Activated CD4-positive, alpha-beta memory T cell treated with anti-CD3 and anti-CD28 coated beads for 36 hours (primary cell): ENCODE measurements at regions not wholly inside any gene's neighbourhood (a gene's known extent, or its start where the extent isn't known, plus 50 kb on each side); places are given as distances from the start of the nearest gene placed in this dataset.

Experiments
- CTCF ChIA-PET: fragments of 350-600 bp; sonication (Branson Sonifier 250); formaldehyde crosslinking; loops from one replicate; lab custom pipeline; 2021; ENCODE audit warnings: antibody characterized with exemption, inconsistent platforms; lab: Charles Lee
- POLR2A ChIA-PET: fragments of 350-600 bp; sonication (Branson Sonifier 250); formaldehyde crosslinking; loops from one replicate; lab custom pipeline; 2021; ENCODE audit warnings: antibody characterized with exemption; lab: Charles Lee
- DNase-seq: peaks from one replicate; pipeline ENCODE4 v3.0.0-alpha.2; 2020
- H3K27ac Mint-ChIP-seq: one replicate; pipeline ENCODE4 v1.8.0; 2021; ENCODE audit warnings: mixed read lengths
- H3K27me3 Mint-ChIP-seq: one replicate; pipeline ENCODE4 v1.8.0; 2021; ENCODE audit warnings: mixed read lengths
- H3K36me3 Mint-ChIP-seq: one replicate; pipeline ENCODE4 v1.8.0; 2021; ENCODE audit warnings: mixed read lengths
- H3K4me1 Mint-ChIP-seq: one replicate; pipeline ENCODE4 v1.8.0; 2021; ENCODE audit warnings: low read depth, mixed read lengths
- H3K4me3 Mint-ChIP-seq: one replicate; pipeline ENCODE4 v1.8.0; 2021; ENCODE audit warnings: mild to moderate bottlenecking, mixed read lengths
- H3K9me3 Mint-ChIP-seq: one replicate; pipeline ENCODE4 v1.8.0; 2021; ENCODE audit warnings: mixed read lengths
- intact Hi-C: fragments of 100-400 bp; cut with micrococcal nuclease; formaldehyde crosslinking; loops from one replicate; pipeline ENCODE4 v1.15.1; 2023

DNA sequence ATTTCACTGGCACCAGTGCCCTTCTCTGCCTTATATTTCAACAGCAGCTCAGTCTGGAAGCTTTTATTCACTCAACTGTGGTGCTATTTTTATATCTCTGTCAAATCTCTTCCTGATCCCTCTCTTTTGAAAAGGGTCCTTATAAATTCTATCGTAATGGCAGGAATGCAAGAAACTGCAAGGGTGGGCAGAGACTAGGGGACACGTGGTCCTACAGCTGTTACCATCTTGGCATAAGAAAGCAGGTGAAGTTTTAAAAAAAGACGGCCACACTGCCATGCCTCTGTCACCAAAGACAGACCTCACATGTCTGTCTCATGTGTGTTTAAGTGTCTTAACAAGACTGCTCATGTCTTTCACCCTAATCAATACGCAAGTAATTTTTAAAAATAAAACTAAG is 368.4 kb upstream of the CDH11 start:
- intact Hi-C loops, result no loop called here
- Mint-ChIP-seq H3K9me3 (peaks cover 5% of the 10 kb centered on the region), H3K27ac (no peak overlapping the region), H3K4me3 (no peak overlapping the region), H3K4me1 (no peaks in the 10 kb centered on the region), H3K36me3 (no peaks in the 10 kb centered on the region), H3K27me3 (no peaks in the 10 kb centered on the region)
- POLR2A ChIA-PET, result no interaction called here
- no peak for DNase-seq
- CTCF ChIA-PET, result no interaction called here

GRCh38 chr16:65489531-65490023 is 367.7 kb upstream of the CDH11 start:
- peaks cover 5% of the 10 kb centered on the region for H3K9me3 Mint-ChIP-seq
- intact Hi-C loops, result no loop called here
- CTCF ChIA-PET, result no interaction called here

DNA sequence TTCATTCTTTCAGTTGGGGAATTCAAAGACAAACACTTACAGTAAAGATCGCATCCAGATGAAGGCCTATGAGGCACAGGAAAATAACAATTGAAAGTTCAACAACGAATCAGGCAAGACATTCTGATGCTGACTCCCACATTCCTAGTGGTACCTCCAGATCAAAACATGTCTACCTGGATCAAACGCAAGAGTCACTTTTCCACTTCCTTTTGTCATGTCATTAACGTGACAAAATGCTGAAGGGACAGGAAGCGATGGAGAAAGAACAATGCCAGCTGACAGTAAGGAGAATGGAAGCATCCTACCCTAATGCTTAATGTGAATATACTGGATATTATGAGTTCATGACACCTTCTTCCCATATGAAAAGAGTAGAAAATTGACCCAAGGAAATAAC is 365.4 kb upstream of the CDH11 start:
- no peaks in the 10 kb centered on the region for H3K36me3 Mint-ChIP-seq
- CTCF ChIA-PET, result no interaction called here
- H3K27ac Mint-ChIP-seq, result no peak overlapping the region
- peaks cover 5% of the 10 kb centered on the region for H3K9me3 Mint-ChIP-seq
- no peak overlapping the region for H3K4me3 Mint-ChIP-seq
- H3K4me1 Mint-ChIP-seq, result no peaks in the 10 kb centered on the region
- intact Hi-C loops, result no loop called here
- DNase-seq, result no peak
- H3K27me3 Mint-ChIP-seq, result no peaks in the 10 kb centered on the region
- POLR2A ChIA-PET, result no interaction called here

More at GRCh38 chr16:65489531-65490023, 367.7 kb upstream of the CDH11 start:
- no peaks in the 10 kb centered on the region for H3K4me1 Mint-ChIP-seq
- H3K27ac Mint-ChIP-seq, result no peak overlapping the region
- no peaks in the 10 kb centered on the region for H3K27me3 Mint-ChIP-seq
- no peak for DNase-seq
- no peaks in the 10 kb centered on the region for H3K36me3 Mint-ChIP-seq
- no peak overlapping the region for H3K4me3 Mint-ChIP-seq
- POLR2A ChIA-PET, result no interaction called here

GRCh38 chr16:65481956-65482355 is 360.1 kb upstream of the CDH11 start:
- H3K4me3 Mint-ChIP-seq, result no peak overlapping the region
- POLR2A ChIA-PET, result no interaction called here
- CTCF ChIA-PET, result no interaction called here
- H3K27me3 Mint-ChIP-seq, result no peaks in the 10 kb centered on the region
- intact Hi-C loops, result no loop called here
- H3K9me3 Mint-ChIP-seq, result peaks cover 5% of the 10 kb centered on the region
- no peak overlapping the region for H3K27ac Mint-ChIP-seq
- H3K4me1 Mint-ChIP-seq, result no peaks in the 10 kb centered on the region
- no peaks in the 10 kb centered on the region for H3K36me3 Mint-ChIP-seq
- no peak for DNase-seq

GRCh38 chr16:65480281-65481091 is 358.6 kb upstream of the CDH11 start:
- no peaks in the 10 kb centered on the region for H3K36me3 Mint-ChIP-seq
- H3K27ac Mint-ChIP-seq, result no peak overlapping the region
- ChIA-PET CTCF (interaction anchor here (0.6 kb wide), 1 partner anchor 792 kb away, joined by 3 read pairs; no protein-coding TSS in a partner anchor), POLR2A (no interaction called here)
- no peak for DNase-seq
- peaks cover 2% of the 10 kb centered on the region for H3K9me3 Mint-ChIP-seq
- H3K4me3 Mint-ChIP-seq, result no peak overlapping the region
- intact Hi-C loops, result no loop called here
- H3K27me3 Mint-ChIP-seq, result no peaks in the 10 kb centered on the region
- no peaks in the 10 kb centered on the region for H3K4me1 Mint-ChIP-seq

DNA sequence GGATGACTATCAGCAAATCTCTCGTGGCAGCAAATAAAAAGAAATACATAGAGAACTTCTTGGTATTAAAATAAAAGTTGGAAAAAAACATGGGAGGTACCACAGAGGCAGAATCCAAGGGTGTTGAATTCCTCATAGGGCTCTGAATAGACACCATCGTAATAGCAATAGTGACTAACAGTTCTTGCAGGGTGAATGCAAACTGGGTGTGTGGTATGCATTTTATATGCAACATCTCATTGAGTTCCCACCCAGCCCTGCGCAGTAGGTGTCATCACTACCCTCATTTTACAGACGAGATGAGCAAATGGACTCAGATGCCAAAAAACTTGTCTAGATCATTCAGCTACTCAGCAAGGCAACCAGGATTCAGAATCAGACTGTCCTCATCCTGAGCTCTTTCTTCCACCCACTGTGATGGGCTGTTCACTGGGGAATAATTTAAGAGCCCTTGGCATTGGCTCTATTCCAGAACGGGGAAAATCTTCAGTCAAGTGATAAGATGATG is 354.6 kb upstream of the CDH11 start:
- no peaks in the 10 kb centered on the region for H3K27me3 Mint-ChIP-seq
- intact Hi-C loops, result no loop called here
- no peak for DNase-seq
- ChIA-PET CTCF (no interaction called here), POLR2A (no interaction called here)
- H3K4me3 Mint-ChIP-seq, result no peak overlapping the region
- H3K36me3 Mint-ChIP-seq, result no peaks in the 10 kb centered on the region
- no peaks in the 10 kb centered on the region for H3K4me1 Mint-ChIP-seq
- H3K27ac Mint-ChIP-seq, result no peak overlapping the region
- H3K9me3 Mint-ChIP-seq, result peaks cover 8% of the 10 kb centered on the region

DNA sequence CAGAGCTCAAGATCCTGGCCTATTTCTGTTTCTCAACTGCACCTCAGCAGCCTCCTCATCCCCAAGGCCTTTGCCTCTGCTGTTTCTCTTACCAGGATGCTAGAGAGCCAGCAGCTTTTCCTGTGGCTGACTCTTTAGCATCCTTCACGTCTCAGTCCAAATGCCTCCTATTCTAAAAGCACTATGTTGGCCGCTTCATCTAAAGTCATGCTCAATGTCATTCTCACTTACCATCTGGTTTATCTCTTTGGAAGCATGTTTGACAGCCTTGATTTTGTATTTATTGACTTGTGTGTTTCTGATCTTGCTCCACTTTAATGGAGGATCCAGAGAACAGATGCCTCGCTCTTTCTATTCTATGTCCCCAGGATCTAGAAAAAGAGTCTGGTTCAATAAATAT is 351.8 kb upstream of the CDH11 start:
- no peaks in the 10 kb centered on the region for H3K27me3 Mint-ChIP-seq
- H3K4me1 Mint-ChIP-seq, result no peaks in the 10 kb centered on the region
- no peak for DNase-seq
- no peaks in the 10 kb centered on the region for H3K36me3 Mint-ChIP-seq
- H3K27ac Mint-ChIP-seq, result no peak overlapping the region
- H3K9me3 Mint-ChIP-seq, result peaks cover 8% of the 10 kb centered on the region
- CTCF ChIA-PET, result no interaction called here
- H3K4me3 Mint-ChIP-seq, result no peak overlapping the region
- intact Hi-C loops, result no loop called here
- POLR2A ChIA-PET, result no interaction called here

DNA sequence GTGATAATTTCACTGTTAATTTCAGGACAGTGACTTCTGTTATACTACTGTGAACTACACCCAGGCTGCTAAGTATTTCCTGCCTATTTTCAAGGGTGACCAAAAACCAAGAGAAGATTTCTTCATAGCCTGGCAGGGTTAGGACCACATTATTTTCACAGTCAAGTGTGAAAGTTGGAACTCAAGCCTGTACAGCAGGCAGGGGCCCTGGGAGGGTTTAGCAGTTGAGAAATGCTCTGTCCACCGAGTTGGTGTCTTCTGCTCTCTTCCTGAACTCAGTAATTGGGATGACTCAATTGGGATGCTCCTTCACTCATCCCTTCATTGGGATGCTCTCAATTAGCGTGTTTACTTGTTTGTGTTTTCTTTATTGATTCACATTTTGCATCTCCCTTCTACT is 347.3 kb upstream of the CDH11 start:
- POLR2A ChIA-PET, result no interaction called here
- H3K36me3 Mint-ChIP-seq, result no peaks in the 10 kb centered on the region
- intact Hi-C loops, result no loop called here
- CTCF ChIA-PET, result no interaction called here
- peaks cover 8% of the 10 kb centered on the region for H3K9me3 Mint-ChIP-seq
- H3K27ac Mint-ChIP-seq, result no peak overlapping the region
- no peaks in the 10 kb centered on the region for H3K4me1 Mint-ChIP-seq
- no peak for DNase-seq
- H3K27me3 Mint-ChIP-seq, result no peaks in the 10 kb centered on the region
- no peak overlapping the region for H3K4me3 Mint-ChIP-seq

DNA sequence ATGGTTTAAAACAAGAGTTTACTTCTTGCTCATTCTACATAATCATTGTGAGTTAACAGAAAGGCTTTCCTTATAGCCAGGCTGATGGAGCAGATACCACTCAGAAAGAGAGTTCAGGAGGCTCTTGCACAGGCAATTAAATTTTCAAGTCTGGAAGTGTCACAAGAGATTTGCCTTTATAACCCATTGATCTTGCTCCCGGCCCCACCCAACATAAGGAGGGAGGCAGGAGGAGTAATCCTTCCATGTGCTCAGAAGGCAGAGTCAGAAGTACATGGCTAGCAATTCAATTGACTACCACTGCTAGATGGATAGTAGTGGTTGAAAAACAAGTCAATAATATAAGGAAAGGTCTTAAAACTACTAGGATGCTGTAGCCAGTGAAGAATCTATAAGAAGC is 346.3 kb upstream of the CDH11 start:
- no peak overlapping the region for H3K4me3 Mint-ChIP-seq
- no peaks in the 10 kb centered on the region for H3K4me1 Mint-ChIP-seq
- ChIA-PET POLR2A (no interaction called here), CTCF (no interaction called here)
- peaks cover 2% of the 10 kb centered on the region for H3K9me3 Mint-ChIP-seq
- no peaks in the 10 kb centered on the region for H3K36me3 Mint-ChIP-seq
- intact Hi-C loops, result no loop called here
- H3K27ac Mint-ChIP-seq, result no peak overlapping the region
- DNase-seq, result no peak
- H3K27me3 Mint-ChIP-seq, result no peaks in the 10 kb centered on the region

- Mint-ChIP-seq H3K4me3 (no peak overlapping the region), H3K9me3 (peaks cover 6% of the 10 kb centered on the region), H3K27ac (no peak overlapping the region), H3K4me1 (no peaks in the 10 kb centered on the region), H3K36me3 (no peaks in the 10 kb centered on the region), H3K27me3 (no peaks in the 10 kb centered on the region)
- DNase-seq, result no peak
- ChIA-PET POLR2A (no interaction called here), CTCF (no interaction called here)
- intact Hi-C loops, result no loop called here
Observed at GRCh38 chr16:65463652-65464260, 341.9 kb upstream of the CDH11 start.

DNA sequence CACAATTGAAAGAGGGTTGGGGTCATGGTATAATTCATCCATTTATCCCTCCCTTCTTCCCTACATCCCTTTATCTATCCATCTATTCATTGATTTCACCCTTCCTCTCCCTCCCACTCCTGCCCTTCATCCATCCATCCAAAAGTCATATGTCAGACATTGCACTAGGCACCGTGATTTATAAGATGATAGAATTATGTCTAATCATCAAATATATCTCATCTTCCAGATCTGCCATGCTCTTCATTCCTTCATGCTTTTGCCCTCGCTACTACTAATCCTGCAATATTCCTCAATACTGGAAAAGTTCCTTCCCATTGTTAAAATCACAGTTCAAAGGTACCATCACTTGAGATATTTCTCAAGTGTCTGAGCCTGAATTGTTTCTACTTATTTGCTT is 335.2 kb upstream of the CDH11 start:
- no peak overlapping the region for H3K4me3 Mint-ChIP-seq
- H3K27ac Mint-ChIP-seq, result no peak overlapping the region
- H3K4me1 Mint-ChIP-seq, result no peaks in the 10 kb centered on the region
- ChIA-PET CTCF (no interaction called here), POLR2A (no interaction called here)
- intact Hi-C loops, result no loop called here
- no peak for DNase-seq
- peaks cover 9% of the 10 kb centered on the region for H3K9me3 Mint-ChIP-seq
- H3K36me3 Mint-ChIP-seq, result no peaks in the 10 kb centered on the region
- no peaks in the 10 kb centered on the region for H3K27me3 Mint-ChIP-seq

- no peak overlapping the region for H3K4me3 Mint-ChIP-seq
- no peaks in the 10 kb centered on the region for H3K4me1 Mint-ChIP-seq
- ChIA-PET CTCF (no interaction called here), POLR2A (no interaction called here)
- H3K27me3 Mint-ChIP-seq, result no peaks in the 10 kb centered on the region
- H3K9me3 Mint-ChIP-seq, result peaks cover 9% of the 10 kb centered on the region
- H3K36me3 Mint-ChIP-seq, result no peaks in the 10 kb centered on the region
- no peak for DNase-seq
- intact Hi-C loops, result no loop called here
- H3K27ac Mint-ChIP-seq, result no peak overlapping the region
Observed at GRCh38 chr16:65455761-65456160, 333.9 kb upstream of the CDH11 start.

GRCh38 chr16:65453646-65454045 is 331.8 kb upstream of the CDH11 start:
- POLR2A ChIA-PET, result no interaction called here
- no peak for DNase-seq
- H3K36me3 Mint-ChIP-seq, result no peaks in the 10 kb centered on the region
- no peak overlapping the region for H3K4me3 Mint-ChIP-seq
- intact Hi-C loops, result no loop called here
- CTCF ChIA-PET, result no interaction called here
- H3K4me1 Mint-ChIP-seq, result no peaks in the 10 kb centered on the region
- peaks cover 21% of the 10 kb centered on the region for H3K9me3 Mint-ChIP-seq
- H3K27ac Mint-ChIP-seq, result no peak overlapping the region
- H3K27me3 Mint-ChIP-seq, result no peaks in the 10 kb centered on the region
